CD4-positive, alpha-beta T cell treated with Interferon alpha-2 for 1 hour (primary cell): ENCODE measurements at regions not wholly inside any gene's neighbourhood (a gene's known extent, or its start where the extent isn't known, plus 50 kb on each side); places are given as distances from the start of the nearest gene placed in this dataset.

Experiments
- DNase-seq, 2 donors: peaks; one replicate each; pipeline ENCODE4 v3.0.0-alpha.2; 2020 to 2022

DNA sequence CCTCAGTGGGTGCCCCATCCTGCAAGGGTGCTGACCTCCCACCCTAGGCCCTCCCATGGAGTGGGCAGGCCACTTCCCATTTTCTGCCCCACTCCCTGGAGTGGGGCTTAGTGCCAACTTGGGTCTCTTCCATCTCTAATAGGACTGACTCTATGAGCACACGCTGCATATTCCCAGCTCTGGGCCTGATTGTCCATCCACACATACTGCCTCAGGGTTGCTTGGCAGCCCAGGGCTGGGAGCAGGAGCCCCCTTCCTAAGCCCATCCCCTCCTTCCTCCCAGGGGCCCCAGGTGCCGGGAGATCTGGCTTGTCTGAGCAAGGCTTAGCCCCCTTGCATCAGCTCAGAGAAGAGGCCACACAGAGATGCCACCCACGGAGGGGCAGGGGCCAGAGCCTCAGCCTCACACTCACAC lies 55.1 kb downstream of the PJA1 start:
- no peak for DNase-seq

DNA sequence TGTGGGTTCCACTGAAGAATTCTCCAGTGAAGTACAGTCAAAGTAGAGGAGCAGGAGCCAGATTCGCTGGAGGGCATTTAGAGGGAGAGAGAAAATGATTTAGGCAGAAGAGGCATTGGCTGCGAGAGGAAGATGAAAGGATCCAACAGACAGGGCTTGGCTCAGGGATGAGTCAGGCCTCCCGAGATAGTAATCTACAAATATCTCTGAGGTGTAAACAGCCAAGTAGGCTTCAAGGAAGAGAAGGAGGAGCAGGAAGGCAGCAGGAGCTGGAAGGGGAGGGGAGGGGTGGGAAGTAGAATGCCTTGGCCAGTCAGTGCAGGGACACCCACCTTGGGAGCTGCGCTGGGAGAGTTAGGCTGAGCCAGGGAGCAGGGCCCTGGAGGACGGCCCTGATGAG lies 55.5 kb downstream of the PJA1 start:
- DNase-seq = no peak

DNA sequence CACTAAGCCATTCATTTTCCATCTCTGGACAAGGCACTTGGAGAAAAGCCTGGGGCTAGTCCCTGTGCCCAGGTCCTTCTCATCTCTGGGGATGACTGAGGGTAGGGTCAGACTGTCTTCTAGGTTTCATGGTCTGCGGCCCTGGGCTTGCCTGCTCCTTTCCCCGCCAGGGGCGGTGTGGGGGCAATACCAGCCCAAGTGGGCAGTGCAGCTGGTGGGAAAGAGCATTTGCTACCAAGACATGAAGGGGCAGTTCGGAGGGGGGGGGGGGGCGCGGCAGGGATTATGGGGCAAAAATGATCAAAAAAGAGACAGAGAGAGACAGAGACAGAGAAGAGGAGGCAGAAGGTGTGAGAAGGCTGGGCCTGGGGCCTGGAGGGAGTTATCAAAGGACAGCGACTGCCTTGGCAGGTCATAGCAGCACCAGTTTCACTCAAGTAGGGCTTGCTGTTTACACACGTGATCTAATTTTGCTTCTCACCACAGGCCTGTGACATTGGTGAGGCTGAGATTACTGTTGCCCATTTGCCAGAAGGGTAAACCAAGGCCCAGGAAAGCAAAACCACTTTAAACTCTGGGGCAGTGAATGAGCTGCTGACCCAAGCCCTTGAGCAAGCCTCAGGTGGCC lies 56.1 kb downstream of the PJA1 start:
- DNase-seq = no peak

DNA sequence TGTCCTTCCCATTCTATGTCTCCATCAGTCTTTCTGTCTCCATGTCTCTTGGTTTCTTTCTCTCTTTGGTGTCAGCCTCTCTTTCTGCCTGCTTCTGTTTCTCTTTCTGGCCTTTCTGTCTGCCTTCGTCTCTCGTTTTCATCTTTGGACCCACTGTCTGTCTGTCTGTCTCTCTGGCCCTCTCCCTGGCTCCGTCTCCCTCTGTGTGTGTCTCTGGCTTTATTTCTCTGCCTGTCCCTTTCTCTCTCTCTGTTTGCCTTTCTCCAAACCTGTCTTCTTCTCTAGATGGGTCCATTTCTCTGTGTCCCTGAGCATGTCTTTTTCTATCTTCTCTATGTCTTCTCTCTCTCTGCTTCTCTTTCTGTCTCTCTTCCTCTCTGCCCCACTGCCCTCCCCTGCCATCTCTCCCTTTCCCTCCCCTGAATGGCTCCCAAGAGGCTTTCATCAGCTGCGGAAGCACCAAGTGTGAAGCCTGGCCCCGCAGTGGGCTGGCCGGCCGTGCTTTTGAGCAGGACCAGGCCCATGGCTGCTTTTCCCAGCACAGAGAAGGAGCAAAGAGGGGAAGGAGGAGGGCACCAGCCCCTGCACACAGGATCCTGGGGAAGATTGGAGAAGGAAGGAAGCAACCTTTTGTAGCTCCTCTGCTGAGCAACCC lies 57.4 kb downstream of the PJA1 start:
- no peak for DNase-seq

DNA sequence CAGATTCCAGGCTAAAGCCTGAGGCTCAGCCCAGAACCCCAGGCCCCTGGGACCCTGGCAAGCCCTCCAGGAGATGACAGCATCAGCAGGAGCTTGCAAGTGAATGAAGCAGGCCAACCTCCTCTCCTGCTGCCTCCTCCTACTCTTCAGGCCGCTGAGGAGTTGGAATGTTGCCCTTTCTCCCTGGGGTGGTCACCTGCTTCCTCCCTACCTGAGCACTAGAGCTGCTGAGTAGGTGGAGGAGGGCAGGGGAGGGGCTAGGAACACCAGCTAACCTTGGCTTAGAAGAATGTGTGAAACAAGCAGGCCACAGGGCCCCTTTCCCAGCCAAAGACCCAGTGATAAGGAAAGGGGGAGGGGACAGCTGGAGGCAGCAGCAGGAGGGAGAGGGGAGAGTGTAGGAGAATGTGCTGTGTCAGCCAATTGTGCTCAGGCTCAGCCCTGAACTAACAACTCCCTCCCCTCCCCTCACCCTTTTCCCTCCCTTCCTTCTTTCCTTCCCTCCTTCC lies 58.0 kb downstream of the PJA1 start:
- no peak for DNase-seq

DNA sequence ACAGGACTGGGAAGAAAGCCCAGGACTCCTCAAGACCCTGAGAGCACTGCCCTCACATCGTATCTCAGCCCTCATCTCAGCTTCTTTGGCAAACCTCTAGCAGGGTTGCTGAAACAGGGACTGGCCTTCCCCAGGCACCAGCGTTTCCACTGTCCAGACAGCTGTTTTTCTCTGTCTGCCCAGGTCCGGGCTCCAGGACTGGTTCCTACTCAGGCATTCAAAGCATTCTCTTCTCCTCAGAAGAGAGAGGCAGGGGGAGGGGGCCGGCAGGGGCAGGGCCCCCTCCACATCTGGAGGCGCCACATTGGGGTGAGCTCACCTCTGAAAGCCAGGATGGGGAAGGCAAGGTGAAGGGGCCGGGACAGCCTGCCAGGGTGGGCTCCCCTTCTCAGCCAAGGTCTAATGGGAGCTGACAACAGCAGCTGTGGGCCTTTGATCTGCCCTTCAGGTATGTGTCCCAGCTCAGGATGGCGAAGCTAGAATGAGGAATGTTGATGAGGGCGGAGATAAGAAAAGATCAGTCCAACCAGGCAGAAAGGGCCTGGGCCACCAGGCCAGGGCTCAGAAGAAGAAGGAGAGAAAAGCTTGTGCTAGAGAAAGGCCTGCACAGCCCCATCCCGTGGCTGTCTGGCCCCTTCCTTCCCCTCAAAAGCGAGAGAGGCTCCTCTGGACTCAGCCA lies 60.4 kb downstream of the PJA1 start:
- DNase-seq = no peak

DNA sequence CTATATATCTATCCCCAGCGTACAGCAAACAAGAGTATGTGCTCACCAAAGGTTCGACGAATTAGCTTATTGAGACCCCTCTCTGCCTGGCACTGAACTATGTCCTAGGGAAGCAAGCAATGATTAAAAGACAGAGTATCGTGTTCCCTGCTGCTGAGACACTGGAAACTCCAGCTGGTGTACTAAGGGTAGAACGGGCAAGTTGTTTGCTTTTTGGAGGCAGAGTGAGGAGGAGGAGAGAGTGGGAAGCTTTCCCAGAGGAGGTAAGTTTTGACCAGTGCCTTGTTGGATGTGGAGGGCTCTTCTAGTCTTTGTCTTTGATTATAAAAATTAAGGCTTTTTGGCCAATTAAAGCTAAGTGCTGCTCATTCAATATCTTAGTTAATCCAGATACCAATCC lies 61.7 kb downstream of the PJA1 start:
- DNase-seq = no peak

DNA sequence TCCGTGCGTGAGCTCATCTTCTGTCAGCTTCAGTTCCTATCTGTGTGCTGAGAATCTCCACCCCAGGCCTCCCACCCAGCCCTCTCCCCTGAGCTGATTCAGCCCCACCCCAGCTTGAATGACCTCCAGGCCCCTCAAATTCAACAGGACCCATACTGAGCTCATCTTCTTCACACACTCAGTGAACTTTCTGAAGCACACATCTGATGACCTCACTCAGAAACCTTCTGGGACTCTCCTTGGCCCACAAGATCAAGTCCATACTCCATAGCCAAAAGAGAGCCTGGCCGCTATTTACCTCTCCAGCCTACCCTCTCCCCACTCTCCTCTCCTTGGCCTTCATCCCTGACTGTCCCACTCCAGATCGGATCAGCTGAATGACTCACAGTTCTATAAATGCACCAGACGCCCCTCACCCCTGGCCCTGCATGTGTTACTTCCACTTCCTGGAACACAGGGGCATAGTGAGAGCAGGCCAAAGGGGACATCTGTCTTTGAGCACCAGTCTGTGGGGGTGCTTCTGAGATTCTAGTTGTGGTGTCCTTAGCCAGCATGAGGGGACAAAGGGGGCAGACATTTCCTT lies 62.5 kb downstream of the PJA1 start:
- no peak for DNase-seq

DNA sequence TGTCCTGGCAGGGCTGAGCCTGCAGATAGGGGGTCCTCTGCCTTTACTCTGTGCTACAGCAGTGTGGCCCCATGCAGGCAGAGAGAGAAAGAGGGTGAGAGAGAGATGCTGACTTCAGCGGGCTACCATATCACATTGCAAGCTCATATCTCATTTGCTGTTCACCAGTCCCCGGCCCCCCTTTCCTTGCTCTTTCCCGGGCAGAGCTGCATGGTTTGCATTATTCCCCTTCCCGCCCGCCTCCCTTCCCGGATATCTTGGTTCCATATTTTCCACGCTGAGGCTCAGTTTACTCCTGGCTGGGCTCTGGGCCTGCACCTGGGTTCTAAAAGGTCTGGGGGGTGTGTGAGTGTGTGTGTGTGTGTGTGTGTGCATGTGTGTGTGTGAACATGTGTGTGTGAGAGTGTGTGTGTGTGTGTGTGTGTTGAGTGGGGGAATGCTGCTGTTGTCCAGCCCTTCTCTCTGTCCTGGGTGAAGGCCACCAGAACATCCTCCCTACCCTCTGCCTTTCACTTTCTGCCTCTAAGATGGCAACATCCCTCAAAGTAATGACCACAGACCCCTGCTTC lies 63.5 kb downstream of the PJA1 start:
- DNase-seq = no peak

DNA sequence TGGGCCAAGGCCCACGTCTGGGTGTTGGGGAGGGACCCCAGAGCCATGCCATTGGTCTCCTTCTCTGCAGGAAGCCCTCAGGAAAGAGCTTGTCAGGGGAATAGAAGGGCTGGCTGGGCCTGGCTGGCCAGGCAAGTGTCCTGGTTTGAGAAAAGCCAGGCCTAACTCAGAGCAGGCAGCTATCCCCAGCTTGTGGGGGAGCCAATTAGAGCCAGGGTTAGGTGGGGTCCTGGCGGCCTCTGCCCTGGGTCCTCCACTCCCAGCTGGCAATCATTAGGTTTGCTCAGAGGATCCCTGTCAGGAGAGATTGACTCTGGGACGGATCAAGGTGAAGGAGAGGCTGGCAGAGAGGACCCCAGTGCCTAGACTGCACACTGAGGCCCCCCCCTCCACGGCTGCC lies 64.8 kb downstream of the PJA1 start:
- DNase-seq = no peak

DNA sequence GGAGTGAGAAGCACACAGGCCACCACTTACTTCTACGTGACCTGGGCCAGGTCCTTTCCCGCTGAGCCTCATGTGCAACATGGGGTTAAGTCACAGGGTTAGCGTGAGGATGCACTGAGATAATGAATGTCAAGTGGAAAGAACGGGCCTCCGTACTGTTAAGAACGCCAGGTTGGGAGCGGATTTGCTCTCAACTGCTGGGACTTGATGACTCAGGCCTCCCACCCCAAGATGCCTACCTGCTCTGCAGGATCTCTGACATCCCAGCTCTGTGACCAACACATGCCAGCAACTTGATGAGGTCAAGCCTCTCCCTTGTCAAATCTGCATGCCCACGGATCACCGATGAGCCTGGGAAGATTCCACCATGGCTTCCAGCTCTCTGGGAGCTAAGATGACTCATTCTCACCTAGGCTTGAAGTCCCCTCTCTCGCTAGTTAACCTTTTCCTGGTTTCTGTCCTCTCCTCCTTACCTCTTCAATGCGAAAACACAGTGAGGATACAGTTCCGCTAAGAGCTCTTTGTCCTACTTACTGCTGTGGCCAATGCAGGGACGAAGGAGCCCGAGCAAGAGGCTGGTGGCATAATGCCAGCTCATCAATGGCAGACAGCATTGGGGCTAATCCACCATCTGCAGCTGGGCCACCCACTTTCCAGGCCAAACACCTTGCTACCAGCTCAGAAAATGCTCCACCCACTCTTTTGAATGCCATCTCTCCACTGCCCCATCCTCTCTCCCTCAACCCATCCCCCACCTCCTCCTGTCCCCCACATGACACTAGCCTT lies 67.6 kb downstream of the PJA1 start:
- no peak for DNase-seq

DNA sequence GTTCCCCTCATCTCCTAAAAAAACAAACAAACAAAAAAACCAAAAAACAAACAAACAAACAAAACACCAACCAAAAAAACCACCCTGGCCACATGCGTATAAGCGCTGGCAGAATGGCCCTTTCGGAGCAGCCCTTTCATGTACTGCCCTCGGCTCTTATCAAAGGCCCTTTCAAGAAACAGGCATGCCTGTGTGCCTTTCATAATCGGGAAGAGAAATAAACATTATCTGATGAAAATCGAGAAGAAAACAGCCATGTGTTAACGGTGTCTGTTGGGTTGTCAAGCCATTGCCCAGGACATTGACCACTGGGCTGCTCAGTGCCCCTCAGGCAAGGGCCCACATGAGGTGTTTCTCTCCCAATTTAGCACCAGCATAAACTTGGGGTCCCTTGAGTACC lies 68.3 kb downstream of the PJA1 start:
- no peak for DNase-seq

DNA sequence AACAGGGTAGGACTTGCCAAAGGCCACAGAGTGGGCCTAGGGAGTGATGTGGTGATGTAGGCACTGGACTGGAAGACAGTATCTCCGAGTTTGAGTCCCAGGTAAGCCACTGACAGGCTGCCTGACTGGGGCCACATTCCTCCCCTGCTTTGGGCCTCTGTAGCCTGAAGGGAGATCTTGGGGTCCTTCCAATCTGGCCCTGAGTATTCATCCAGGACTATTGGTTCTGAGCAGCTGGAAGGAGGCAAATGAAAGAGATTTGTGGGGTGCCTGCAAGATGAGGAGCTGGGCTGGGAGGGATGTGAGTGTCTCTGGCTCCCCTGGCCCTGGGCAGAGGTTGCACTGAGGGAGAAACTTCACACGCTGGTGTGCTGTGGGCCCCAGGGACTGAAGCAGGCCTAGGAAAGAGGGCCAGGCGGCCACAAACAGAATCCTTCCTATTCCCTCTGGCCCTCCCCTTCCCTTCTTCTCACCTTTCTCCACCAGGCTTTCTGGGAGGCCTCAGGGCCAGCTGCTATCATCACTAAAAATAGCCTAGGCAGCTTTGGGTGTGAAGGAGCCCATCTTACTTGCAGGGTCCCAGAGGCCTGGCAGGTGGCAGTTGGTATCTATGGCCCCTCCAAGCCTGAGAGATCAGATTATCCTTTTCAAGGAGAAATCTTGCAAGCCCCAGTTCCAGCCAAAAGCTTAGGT lies 70.1 kb downstream of the PJA1 start:
- DNase-seq = no peak

DNA sequence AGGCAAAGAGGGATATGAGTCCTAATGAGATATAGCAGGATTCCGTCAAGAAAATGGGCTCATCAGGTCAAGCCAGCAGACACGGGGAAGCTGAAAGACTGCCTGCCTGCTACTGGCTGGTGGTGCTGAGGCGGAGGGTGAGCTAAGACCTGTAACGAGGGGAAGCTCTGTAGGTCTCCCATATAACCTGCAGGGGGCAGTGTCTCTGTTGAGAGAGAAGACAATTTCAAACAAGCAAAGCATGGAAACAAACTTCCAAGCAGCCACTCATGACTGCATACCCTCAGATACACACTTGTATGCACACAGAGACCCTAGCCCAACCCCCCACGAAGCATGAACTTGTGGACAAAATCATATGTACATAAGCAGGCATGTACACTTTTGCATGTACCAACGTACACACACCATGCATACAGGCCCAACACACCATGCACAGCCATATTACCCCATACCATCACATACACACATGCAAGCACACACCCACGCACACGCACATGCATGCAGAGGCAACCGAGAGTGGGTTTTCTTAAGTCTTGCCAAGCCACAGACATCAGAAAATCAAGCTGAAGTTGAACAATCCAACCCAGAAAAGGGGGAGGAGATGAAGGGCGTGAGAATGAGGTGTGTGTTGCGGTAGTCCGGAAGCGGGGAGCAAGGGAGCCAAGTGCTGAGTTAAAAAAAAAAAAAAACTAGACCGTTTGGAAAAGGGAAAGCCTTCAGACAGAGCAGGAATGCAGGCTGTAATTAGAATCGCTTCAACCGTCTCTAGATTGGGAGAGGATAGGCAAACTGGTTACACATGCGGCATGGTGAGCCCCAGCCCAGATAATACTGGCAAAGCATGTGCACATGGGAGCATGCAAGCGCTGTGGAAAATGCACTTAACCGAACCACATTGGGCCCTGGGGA lies 71.0 kb downstream of the PJA1 start:
- peak; percentile 20 to 36 for DNase-seq

DNA sequence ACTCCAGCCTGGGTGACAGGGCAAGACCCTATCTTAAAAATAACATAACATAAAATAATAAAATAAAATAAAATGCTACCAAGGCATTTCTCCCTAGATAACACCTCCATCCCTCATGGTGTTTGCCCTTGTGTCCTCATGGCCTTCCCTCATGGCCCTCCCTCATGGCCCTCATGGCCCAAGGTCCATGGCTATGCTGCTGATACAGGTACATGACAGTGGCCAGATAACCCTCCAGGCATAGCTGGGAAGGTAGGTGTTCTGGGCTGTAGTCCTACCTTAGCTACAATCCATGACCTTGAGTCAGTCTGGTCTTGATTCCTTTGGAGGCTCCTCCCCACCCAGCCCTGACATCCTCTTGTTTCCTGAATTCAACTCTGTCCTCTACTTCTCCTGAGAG lies 75.2 kb downstream of the PJA1 start:
- DNase-seq = no peak

DNA sequence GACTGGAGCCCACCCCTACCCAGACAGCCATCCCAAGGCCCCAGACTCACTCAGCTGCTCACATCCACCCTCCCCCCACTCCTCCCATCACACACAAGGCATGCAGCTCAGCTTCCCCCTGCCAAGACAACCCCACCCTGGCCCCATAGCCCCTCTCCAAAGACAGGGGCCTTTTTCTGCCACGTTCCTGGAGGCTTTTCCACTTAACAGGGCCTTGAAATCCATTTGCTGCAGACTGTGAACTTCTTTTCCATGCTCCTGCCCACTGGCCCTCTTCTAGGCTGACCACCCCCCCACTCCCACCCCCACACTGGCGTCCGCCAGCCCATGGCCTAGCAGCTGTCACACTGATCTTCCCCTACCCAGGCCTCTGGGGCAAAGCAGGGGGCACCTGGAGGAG lies 76.0 kb downstream of the PJA1 start:
- DNase-seq = no peak

DNA sequence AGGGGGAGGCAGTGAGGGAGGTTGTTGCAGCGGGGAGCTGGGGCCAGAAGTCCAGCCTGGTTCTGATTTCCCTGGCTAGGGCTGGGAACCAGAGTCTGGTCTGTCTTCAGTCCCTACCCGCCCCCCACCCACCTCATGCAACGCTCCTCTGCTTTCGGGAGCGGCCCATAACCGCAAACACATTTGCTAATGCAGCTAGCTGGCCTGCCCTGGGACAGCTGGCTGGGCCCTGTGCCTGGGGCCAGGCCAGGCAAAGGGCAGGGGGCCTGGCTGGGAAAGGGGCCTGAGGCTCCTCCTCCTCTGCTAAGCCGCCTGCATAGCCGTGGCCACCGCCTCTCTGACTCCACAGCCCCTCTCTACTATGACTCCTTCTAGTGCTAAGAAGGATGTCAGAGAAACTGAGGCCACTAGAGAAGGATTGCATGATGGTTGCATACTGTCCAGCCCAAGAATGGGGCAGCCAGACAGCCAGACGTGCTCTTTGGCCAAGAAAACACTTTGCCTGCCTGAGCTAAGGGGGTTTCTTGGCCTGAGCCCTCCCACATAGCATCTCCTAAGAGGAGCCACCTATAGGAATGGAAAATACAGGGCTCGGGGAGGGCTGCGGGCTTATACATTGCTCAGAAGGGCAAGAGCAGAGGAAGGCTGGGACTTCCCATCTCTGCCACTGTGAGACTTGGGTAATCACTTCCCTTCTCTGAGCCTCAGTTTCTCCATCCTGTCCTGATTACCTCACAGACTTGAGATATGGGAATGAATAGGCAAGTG lies 76.9 kb downstream of the PJA1 start:
- DNase-seq = no peak

DNA sequence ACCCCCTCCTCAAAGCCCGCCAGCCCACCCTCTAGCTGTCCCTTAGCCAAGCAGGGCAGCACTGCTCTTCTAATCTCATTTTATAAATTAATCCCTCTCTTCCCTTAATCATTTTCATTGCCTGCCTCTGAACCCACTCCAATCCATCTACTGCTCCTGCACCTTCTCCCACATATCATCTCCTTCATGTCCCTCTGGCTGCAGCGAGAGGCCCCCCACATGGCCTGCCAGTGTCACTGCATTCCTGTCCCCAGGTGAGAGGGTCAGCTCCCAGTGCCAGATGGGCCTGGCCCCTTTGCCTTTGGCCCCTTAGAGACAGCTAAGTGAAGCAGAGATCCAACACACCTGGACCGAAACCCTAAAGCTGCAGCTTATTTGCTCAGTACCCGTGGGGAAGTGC lies 79.4 kb downstream of the PJA1 start:
- DNase-seq = no peak

DNA sequence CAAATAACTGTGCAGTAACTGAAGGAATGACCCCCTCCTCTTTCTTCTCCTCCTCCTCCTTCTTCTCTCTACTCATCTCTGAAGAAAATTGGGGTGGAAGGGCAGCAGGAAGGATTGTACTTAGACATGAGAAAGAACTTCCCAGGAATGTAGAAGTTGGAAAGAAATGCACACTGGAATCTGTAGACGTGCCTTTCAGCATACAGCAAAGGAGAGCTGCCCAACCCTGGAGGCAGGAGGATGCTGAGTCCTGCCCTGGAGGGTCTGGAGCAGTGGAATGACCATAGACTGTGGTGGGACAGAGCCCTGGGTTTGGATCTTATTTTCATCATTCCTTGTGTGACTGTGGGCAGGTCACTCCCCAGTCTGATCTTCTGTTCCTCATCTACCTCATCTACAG lies 80.1 kb downstream of the PJA1 start:
- DNase-seq = no peak

DNA sequence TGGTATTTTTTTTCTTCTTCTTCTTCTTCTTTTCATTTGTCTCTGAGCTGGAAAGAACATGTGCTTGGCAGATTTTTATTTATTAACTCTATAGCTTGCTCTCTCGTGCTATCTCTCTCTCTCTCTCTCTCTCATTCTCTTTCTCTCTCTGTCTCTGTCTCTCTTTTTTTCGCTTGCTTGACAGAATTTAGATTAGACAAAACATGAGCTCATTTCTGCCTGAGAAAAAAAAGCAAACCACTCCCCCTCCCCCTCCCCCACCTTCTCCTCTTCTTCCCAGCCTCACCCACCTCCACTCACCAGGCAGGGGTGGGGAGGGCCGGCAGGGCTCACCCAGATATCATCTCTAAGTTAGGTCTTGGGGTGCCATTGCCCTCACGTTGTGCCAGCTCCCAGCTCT lies 81.5 kb downstream of the PJA1 start:
- no peak for DNase-seq
